ENCODE measurements at regions not wholly inside any gene's neighbourhood (a gene's known extent, or its start where the extent isn't known, plus 50 kb on each side); places are given as distances from the start of the nearest gene placed in this dataset.
"Not testable (repeated sequence)": the region's sequence is repeated elsewhere in the genome, so short reads cannot be mapped to it uniquely, and the experiment has no call there.

GRCh38 chr9:87381746-87382145, 115.9 kb upstream of the DAPK1 start:
- H3K9me3 ChIP-seq = no peaks in the 10 kb centered on the region
- H3K4me3 ChIP-seq = no peak overlapping the region
- H3K27me3 ChIP-seq = no peaks in the 10 kb centered on the region
- DNase-seq = peak; percentile 53
- H3K36me3 ChIP-seq = no peaks in the 10 kb centered on the region

- no peaks in the 10 kb centered on the region for H3K36me3 ChIP-seq
- no peaks in the 10 kb centered on the region for H3K27me3 ChIP-seq
- no peaks in the 10 kb centered on the region for H3K9me3 ChIP-seq
- no peak overlapping the region for H3K4me3 ChIP-seq
- peak; percentile 85 for DNase-seq
Measured at GRCh38 chr9:87382900-87383299, 114.8 kb upstream of the DAPK1 start.

- Histone ChIP-seq H3K27me3 (no peaks in the 10 kb centered on the region), H3K4me3 (no peak overlapping the region), H3K36me3 (no peaks in the 10 kb centered on the region), H3K9me3 (no peaks in the 10 kb centered on the region)
- DNase-seq = peak; percentile 78
Measured at GRCh38 chr9:87383344-87384150, 114.1 kb upstream of the DAPK1 start.

GRCh38 chr9:87386490-87387025, 111.1 kb upstream of the DAPK1 start:
- Histone ChIP-seq H3K36me3 (no peaks in the 10 kb centered on the region), H3K27me3 (no peaks in the 10 kb centered on the region), H3K4me3 (no peak overlapping the region), H3K9me3 (no peaks in the 10 kb centered on the region)
- DNase-seq = no peak

- no peaks in the 10 kb centered on the region for H3K27me3 ChIP-seq
- no peak overlapping the region for H3K4me3 ChIP-seq
- no peaks in the 10 kb centered on the region for H3K36me3 ChIP-seq
- no peak for DNase-seq
- no peaks in the 10 kb centered on the region for H3K9me3 ChIP-seq
Measured at GRCh38 chr9:87387351-87388011, 110.2 kb upstream of the DAPK1 start.

- H3K9me3 ChIP-seq, H3K27me3 ChIP-seq, DNase-seq, H3K36me3 ChIP-seq, H3K4me3 ChIP-seq: not testable (repeated sequence)
Measured at GRCh38 chr9:87388708-87389107, 109.0 kb upstream of the DAPK1 start.

GRCh38 chr9:87389936-87390335, 107.7 kb upstream of the DAPK1 start:
- DNase-seq = no peak
- H3K9me3 ChIP-seq = no peaks in the 10 kb centered on the region

GRCh38 chr9:87390361-87390760, 107.3 kb upstream of the DAPK1 start:
- H3K4me3 ChIP-seq = no peak overlapping the region
- H3K9me3 ChIP-seq = no peaks in the 10 kb centered on the region
- DNase-seq = no peak
- no peaks in the 10 kb centered on the region for H3K27me3 ChIP-seq
- H3K36me3 ChIP-seq = no peaks in the 10 kb centered on the region

More at GRCh38 chr9:87389936-87390335, 107.7 kb upstream of the DAPK1 start:
- H3K27me3 ChIP-seq = no peaks in the 10 kb centered on the region
- no peak overlapping the region for H3K4me3 ChIP-seq
- no peaks in the 10 kb centered on the region for H3K36me3 ChIP-seq

GRCh38 chr9:87392086-87392485, 105.6 kb upstream of the DAPK1 start:
- no peaks in the 10 kb centered on the region for H3K9me3 ChIP-seq
- no peaks in the 10 kb centered on the region for H3K36me3 ChIP-seq
- DNase-seq = no peak
- no peaks in the 10 kb centered on the region for H3K27me3 ChIP-seq
- H3K4me3 ChIP-seq = no peak overlapping the region

- Histone ChIP-seq H3K27me3 (no peaks in the 10 kb centered on the region), H3K36me3 (no peaks in the 10 kb centered on the region), H3K4me3 (no peak overlapping the region), H3K9me3 (no peaks in the 10 kb centered on the region)
- no peak for DNase-seq
Measured at GRCh38 chr9:87393706-87394230, 103.9 kb upstream of the DAPK1 start.

GRCh38 chr9:87395804-87396479, 101.7 kb upstream of the DAPK1 start:
- Histone ChIP-seq H3K4me3 (no peak overlapping the region), H3K27me3 (no peaks in the 10 kb centered on the region), H3K9me3 (no peaks in the 10 kb centered on the region), H3K36me3 (no peaks in the 10 kb centered on the region)
- no peak for DNase-seq

GRCh38 chr9:87401681-87402080, 96.0 kb upstream of the DAPK1 start:
- no peak for DNase-seq
- Histone ChIP-seq H3K4me3 (no peak overlapping the region), H3K9me3 (no peaks in the 10 kb centered on the region), H3K36me3 (no peaks in the 10 kb centered on the region), H3K27me3 (no peaks in the 10 kb centered on the region)

GRCh38 chr9:87402537-87402936, 95.1 kb upstream of the DAPK1 start:
- Histone ChIP-seq H3K36me3 (no peaks in the 10 kb centered on the region), H3K27me3 (no peaks in the 10 kb centered on the region), H3K9me3 (no peaks in the 10 kb centered on the region), H3K4me3 (no peak overlapping the region)
- DNase-seq = no peak

- no peak overlapping the region for H3K4me3 ChIP-seq
- no peaks in the 10 kb centered on the region for H3K36me3 ChIP-seq
- no peak for DNase-seq
- H3K27me3 ChIP-seq = no peaks in the 10 kb centered on the region
- H3K9me3 ChIP-seq = no peaks in the 10 kb centered on the region
Measured at GRCh38 chr9:87405677-87406542, 91.8 kb upstream of the DAPK1 start.

GRCh38 chr9:87406543-87407166, 91.0 kb upstream of the DAPK1 start:
- no peak for DNase-seq
- Histone ChIP-seq H3K9me3 (no peaks in the 10 kb centered on the region), H3K27me3 (no peaks in the 10 kb centered on the region), H3K36me3 (no peaks in the 10 kb centered on the region), H3K4me3 (no peak overlapping the region)

Measured in MG63 (cell line).